ENCODE measurements at regions not wholly inside any gene's neighbourhood (a gene's known extent, or its start where the extent isn't known, plus 50 kb on each side); places are given as distances from the start of the nearest gene placed in this dataset.
A peak's percentile ranks its signal among the peaks of the same experiment; 100 is the strongest.

DNA sequence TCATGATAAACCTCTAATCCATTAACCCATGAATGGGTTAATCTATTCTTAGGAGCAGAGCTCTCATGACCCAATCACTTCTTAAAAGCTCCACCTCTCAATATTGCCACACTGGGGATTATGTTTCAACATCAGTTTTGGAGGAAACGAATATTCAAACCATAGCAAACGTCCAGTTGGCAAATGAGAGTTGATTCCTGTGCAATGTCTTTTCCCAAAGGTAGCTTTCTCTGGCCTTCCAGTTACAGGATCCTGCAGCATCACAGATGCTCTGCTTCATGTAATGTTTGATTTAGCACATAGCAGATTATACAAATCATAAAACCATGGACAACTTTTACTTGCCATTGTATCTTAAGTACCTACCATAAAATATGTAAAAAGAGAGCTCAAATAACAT is 481.0 kb downstream of the TNS1 start:
- DNase-seq (ENCODE audit: low spot score): no peak

DNA sequence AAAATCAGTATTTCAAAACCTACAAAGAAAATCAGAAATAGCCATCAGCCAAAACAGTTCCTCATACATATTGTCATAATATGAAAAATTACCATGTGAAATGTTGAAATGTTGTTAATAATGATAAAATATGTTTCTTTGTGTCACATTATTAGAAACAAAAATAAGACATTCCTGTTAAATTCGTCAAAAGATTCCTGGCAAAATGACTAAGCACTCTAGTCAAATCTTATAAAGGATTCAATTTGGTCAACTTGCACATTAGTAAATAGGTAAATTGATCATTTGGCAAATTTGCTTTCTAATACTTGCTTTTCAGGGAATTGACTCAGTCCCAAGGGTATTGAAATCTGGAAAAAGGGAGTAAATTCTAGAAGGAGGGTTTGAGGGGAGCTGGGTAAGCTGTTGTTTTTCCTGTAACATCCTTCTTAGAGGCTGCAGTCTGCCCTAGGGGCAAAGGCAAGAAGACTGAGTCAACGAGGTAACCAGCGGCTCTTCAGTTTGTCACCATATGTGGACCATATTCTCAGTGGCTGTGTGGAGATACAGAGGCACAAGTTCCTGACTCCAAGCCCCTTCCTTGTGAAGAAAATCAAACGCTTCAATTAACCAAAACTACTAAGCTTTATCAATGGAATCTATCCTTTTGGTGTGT is 482.3 kb downstream of the TNS1 start:
- DNase-seq (ENCODE audit: low spot score): no peak

- DNase-seq (ENCODE audit: low spot score): no peak
Measured at GRCh38 chr2:217517402-217517801, 485.4 kb downstream of the TNS1 start.

DNA sequence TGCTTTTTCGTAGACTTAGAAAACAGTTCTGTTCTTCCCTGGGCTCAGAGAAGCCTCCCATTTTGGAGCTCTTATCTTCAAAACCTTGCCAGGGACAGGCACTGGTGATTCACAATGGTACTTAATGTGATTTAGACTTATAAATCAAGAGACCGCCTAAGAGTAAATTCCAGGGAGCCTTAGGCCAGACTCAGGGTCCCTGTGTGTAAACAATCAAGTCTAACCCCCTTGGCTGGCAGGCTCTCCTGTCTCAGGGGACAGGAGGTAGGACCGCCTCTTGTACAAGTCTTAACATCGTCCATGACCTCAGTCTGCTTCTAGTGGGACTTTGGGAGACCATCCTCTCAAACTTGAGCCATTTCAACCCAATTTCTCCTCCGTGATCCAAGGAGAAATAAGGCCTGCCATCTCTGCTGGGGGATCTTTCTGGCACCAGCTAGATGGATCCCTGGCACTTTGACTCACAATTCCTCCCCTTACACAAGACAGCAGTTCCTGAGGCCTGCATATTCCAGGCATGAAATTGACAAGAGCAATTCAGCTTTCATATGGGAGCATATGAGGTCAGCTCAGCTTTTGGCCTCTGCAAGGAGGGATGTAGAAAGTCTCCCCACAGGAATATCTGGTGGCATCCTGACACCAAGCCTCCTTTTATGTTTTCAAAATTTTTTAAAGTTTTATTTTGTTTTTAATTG is 487.0 kb downstream of the TNS1 start:
- no peak for DNase-seq (ENCODE audit: low spot score)

- no peak for DNase-seq (ENCODE audit: low spot score)
Measured at GRCh38 chr2:217513258-217513657, 489.5 kb downstream of the TNS1 start.

DNA sequence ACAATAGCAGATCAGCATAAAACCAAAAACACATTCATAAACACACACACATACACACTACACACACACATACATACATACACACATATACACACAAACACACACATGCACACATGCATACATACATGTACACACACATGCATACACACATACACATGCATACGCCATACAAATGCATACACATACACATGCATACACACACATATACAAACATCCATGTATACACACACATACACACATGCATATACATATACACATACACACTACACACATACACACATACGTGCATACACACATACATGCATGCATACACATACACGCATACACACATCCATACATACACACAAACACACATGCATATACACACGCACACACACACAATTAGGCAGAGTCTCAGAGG is 490.1 kb downstream of the TNS1 start:
- DNase-seq (ENCODE audit: low spot score): no peak

DNA sequence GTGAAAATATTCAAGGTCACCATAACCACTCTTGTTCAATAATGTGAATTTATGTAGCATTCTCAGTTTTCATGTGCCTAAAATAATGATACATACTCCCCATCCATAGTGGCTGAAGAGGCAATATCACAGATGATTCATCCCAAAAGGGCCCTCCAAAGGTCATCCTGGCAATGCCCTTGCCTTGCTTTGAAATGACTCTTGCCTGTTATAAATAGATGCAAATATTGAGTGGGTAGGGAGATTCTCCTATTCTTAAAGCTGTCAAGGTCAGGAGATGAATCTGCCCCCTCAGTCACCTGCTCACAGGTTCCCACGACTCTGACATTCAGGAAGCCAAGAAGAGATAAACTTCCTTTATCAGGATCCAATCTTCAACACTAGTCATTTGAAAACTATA is 490.5 kb downstream of the TNS1 start:
- no peak for DNase-seq (ENCODE audit: low spot score)

- no peak for DNase-seq (ENCODE audit: low spot score)
Measured at GRCh38 chr2:217511850-217512249, 490.9 kb downstream of the TNS1 start.

GRCh38 chr2:217510771-217511291 is 492.0 kb downstream of the TNS1 start:
- DNase-seq (ENCODE audit: low spot score): peak; percentile 64

DNA sequence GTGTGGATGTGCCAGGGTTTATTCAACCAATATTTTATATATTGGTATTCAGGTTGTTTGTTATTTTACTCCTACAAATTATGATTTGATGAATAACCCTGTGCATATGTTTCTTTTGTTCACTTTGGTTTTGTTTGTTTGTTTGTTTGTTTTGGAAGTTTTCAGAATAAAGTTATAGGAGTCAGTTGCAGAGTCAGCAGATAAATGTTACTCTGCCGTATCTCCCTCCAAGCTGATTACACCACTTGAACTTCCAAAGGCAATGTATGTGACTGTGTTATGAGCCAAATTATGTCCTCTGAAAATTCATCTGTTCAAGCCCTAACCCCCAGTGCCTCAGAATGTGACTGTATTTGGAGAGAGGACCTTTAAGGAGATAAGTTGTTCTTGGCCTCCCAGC is 497.5 kb downstream of the TNS1 start:
- DNase-seq (ENCODE audit: low spot score): no peak

DNA sequence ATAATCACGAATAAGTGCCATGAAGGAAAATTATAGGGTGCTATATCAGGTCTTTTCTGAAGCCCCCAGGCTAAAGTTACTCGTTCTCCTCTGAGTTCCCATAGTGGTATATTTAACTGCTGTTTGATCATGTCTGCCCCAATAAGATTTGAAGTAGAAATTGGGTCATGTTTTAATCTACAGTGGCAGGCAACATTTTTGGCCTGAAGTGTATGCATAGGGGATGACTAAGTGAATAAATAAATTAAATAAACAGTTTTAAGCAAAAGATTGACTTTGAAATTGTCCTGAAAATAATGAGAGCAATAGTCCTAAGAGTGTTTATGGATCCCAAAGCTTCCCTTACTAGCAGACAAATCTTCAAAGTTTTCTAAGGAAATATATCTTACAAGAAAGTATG is 500.9 kb downstream of the TNS1 start:
- DNase-seq (ENCODE audit: low spot score): no peak

DNA sequence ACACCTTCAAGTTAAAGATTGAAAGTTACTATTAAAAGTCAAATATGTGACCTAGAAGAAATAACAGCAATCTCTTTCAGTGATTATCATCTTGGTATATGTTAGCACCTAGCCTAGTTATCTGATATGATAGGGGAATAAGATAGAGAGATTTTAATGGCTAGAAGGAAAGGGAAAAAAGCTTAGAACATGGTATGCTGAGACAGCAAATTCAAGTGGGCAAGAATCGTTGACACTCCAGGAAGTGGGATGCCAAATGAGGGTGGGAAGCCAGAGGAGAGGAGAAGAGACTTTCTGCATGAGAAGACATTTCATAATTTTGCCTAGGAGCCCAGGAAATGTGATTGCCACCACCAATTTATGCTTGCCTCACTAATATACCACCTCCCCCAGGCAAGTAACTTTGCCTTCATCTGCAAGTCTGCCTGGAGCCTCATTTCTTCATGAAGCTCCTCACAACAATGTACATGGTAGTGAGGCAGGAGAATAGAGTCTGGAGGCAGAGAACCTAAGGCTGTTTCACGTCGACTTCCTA is 504.9 kb downstream of the TNS1 start:
- no peak for DNase-seq (ENCODE audit: low spot score)

GRCh38 chr2:217494557-217494956 is 508.2 kb downstream of the TNS1 start:
- no peak for DNase-seq (ENCODE audit: low spot score)

- no peak for DNase-seq (ENCODE audit: low spot score)
Measured at GRCh38 chr2:217491271-217491670, 511.5 kb downstream of the TNS1 start.

- DNase-seq (ENCODE audit: low spot score): peak; percentile 29
Measured at GRCh38 chr2:217489145-217489960, 513.4 kb downstream of the TNS1 start.

DNA sequence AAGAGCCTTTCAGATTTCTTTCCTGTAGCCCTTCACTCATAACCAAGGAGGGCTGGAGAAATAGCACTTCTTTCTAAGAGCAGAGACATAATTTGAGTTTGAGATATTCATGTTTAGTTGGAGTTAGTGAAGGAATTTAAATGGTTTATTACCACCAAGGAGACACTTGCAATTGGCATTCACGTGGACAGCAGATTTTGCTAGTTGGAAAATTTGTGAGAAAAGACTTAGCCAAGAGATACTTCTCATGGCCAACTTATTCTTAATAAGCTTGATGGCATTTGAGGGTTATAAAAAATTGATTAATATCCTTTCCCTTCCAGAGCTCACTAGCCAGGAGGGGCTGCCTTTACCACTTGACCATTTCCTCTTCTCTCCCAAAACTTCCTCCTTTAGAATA is 518.7 kb downstream of the TNS1 start:
- DNase-seq (ENCODE audit: low spot score): no peak

GRCh38 chr2:217482056-217482710 is 520.6 kb downstream of the TNS1 start:
- no peak for DNase-seq (ENCODE audit: low spot score)

- DNase-seq (ENCODE audit: low spot score): no peak
Measured at GRCh38 chr2:217481577-217481976, 521.2 kb downstream of the TNS1 start.

- no peak for DNase-seq (ENCODE audit: low spot score)
Measured at GRCh38 chr2:217479566-217479965, 523.2 kb downstream of the TNS1 start.

DNA sequence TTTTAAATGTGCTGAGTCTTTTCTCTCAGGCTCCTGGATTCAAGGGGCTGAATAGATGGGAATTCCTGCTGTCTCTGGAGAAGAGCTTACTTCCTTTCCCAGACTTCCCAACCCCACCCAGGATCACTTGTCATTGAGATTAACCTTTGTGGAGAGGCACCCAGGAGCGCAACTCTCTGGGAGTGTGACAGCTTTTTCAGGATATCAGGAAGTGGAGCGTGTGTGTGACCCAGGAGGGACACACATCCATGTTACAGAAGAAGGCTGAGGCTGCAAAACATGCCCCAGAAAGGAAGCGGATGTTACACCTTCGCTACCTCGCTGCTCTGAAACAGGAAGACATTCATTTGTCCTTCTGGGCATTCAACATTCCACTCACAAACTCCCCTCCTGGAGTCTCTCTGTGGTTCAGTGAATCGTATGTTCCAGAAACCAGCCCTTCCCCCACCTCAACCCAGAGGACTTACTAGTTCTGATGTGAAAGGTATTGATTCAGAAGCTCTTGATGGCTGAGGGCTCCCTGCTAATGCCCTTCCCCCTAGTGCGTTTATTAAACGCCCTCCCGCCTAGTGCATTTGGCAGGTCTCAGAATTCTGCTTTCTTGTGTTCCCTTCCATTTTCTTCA is 523.9 kb downstream of the TNS1 start:
- no peak for DNase-seq (ENCODE audit: low spot score)

DNA sequence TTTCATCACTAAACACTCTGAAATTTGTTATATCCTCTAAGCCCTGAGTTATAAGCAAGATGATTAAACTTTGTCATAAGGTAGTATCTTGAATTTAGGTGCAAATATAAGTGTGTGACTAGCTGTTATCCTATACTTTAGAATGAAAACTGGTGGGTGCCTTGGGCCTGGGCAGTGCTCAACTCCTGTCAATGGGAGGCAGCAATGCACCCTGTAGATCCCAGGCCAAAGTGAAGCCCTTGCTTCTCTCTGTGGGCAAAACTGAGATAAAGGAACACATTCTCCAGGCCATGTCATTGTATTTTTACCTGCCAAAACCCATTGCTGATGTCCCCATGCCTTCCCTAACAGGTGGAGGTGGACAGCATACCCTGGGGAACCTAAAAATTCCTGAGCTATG is 525.2 kb downstream of the TNS1 start:
- no peak for DNase-seq (ENCODE audit: low spot score)

DNA sequence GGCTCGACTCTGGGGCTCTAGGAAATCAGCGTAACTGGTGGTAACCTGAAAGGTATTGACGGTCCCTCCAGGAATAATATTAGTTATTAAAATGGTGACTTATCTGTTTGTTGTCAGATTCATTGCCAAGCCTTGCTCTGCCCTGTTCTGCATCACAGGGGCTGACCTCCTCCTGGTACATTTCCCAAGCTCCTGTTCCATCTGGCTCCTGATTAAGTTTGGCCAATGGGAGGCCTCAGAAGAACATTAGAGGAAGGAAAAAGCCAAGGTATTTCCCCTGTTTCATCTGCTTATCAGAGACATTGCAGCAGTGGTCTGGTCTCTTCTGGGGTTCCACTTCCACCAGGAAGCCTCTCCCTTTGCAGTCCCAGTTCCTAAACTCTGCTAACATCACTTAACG is 527.0 kb downstream of the TNS1 start:
- DNase-seq (ENCODE audit: low spot score): no peak
